ENCODE measurements at regions not wholly inside any gene's neighbourhood (a gene's known extent, or its start where the extent isn't known, plus 50 kb on each side); places are given as distances from the start of the nearest gene placed in this dataset.

GRCh38 chr2:82143343-82143742 is 1838.8 kb upstream of the LRRTM1 start:
- TF ChIP-seq, protein P1, sequence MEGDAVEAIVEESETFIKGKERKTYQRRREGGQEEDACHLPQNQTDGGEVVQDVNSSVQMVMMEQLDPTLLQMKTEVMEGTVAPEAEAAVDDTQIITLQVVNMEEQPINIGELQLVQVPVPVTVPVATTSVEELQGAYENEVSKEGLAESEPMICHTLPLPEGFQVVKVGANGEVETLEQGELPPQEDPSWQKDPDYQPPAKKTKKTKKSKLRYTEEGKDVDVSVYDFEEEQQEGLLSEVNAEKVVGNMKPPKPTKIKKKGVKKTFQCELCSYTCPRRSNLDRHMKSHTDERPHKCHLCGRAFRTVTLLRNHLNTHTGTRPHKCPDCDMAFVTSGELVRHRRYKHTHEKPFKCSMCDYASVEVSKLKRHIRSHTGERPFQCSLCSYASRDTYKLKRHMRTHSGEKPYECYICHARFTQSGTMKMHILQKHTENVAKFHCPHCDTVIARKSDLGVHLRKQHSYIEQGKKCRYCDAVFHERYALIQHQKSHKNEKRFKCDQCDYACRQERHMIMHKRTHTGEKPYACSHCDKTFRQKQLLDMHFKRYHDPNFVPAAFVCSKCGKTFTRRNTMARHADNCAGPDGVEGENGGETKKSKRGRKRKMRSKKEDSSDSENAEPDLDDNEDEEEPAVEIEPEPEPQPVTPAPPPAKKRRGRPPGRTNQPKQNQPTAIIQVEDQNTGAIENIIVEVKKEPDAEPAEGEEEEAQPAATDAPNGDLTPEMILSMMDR (IDR thresholded peaks at IDR 0.05) = no peak
- Histone ChIP-seq H3K9me3 (no peaks in the 10 kb centered on the region), H3K4me1 (no peaks in the 10 kb centered on the region), H3K27ac (no peak overlapping the region), H3K36me3 (no peaks in the 10 kb centered on the region), H3K4me3 (no peak overlapping the region), H3K27me3 (ENCODE audit: low read depth) (no peaks in the 10 kb centered on the region)
- no peak for ATAC-seq
- intact Hi-C loops (cut with DNase I) = no loop called here
- no peak for DNase-seq

- TF ChIP-seq, protein P1 (IDR thresholded peaks at IDR 0.05) = no peak
- H3K4me1 ChIP-seq = no peaks in the 10 kb centered on the region
- no peaks in the 10 kb centered on the region for H3K9me3 ChIP-seq
- no peak for DNase-seq
- no peak overlapping the region for H3K27ac ChIP-seq
- intact Hi-C loops (cut with DNase I) = no loop called here
- no peak for ATAC-seq
- no peaks in the 10 kb centered on the region for H3K27me3 ChIP-seq (ENCODE audit: low read depth)
- no peaks in the 10 kb centered on the region for H3K36me3 ChIP-seq
- H3K4me3 ChIP-seq = no peak overlapping the region
Observed at GRCh38 chr2:82139979-82140611, 1835.5 kb upstream of the LRRTM1 start.

DNA sequence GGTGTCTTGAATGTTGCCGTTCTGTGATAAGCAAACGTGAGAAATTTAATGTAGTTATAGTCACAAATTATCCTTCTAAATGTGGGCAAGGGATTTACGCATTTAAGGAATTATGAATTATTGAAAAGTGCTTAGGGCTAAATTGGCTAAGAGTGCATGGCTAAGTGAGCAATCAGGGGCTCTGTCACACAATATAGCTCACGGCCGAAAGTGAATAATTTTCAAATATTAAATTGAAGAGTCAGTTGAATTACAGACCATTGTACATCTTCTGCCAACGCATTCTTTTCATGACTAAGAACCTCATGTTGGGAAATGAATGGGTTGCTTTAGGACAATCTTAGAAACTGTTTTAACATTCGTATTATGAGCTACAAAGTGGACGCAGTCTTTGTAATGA is 1832.9 kb upstream of the LRRTM1 start:
- ATAC-seq (no peak), DNase-seq (no peak)
- no peak overlapping the region for H3K27ac ChIP-seq
- no peaks in the 10 kb centered on the region for H3K36me3 ChIP-seq
- H3K4me3 ChIP-seq = no peak overlapping the region
- no peaks in the 10 kb centered on the region for H3K4me1 ChIP-seq
- H3K9me3 ChIP-seq = no peaks in the 10 kb centered on the region
- H3K27me3 ChIP-seq (ENCODE audit: low read depth) = no peaks in the 10 kb centered on the region
- TF ChIP-seq, protein P1 (IDR thresholded peaks at IDR 0.05) = no peak
- intact Hi-C loops (cut with DNase I) = no loop called here

- H3K9me3 ChIP-seq = no peaks in the 10 kb centered on the region
- TF ChIP-seq, protein P1 (IDR thresholded peaks at IDR 0.05) = no peak
- ATAC-seq (no peak), DNase-seq (no peak)
- intact Hi-C loops (cut with DNase I) = no loop called here
- H3K36me3 ChIP-seq = no peaks in the 10 kb centered on the region
- H3K4me3 ChIP-seq = no peak overlapping the region
- no peak overlapping the region for H3K27ac ChIP-seq
- H3K27me3 ChIP-seq (ENCODE audit: low read depth) = no peaks in the 10 kb centered on the region
- H3K4me1 ChIP-seq = no peaks in the 10 kb centered on the region
Observed at GRCh38 chr2:82128051-82128450, 1823.5 kb upstream of the LRRTM1 start.

DNA sequence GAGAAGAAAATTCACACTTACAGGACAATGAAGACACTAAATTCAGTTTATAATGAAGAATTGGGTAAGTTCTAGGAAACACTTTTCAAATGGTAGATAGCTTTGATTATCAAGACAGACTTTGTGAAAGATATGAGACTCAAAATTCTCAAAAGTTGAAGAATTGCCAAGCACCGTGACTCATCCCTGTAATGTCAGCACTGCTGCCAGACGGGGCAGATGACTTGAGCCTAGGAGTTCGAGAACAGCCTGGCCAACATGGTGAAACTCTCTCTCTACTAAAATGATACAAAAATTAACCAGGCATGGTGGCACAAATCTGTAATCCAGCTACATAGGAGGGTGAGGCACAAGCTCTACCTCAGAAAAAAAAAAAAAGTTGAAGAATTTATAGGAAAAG is 1820.1 kb upstream of the LRRTM1 start:
- Histone ChIP-seq H3K27ac (no peak overlapping the region), H3K9me3 (no peaks in the 10 kb centered on the region), H3K4me1 (no peaks in the 10 kb centered on the region), H3K4me3 (no peak overlapping the region), H3K36me3 (no peaks in the 10 kb centered on the region), H3K27me3 (ENCODE audit: low read depth) (no peaks in the 10 kb centered on the region)
- TF ChIP-seq, protein P1 (IDR thresholded peaks at IDR 0.05) = no peak
- ATAC-seq (no peak), DNase-seq (no peak)
- intact Hi-C loops (cut with DNase I) = no loop called here
